HG03175 (cell line): ENCODE measurements at regions not wholly inside any gene's neighbourhood (a gene's known extent, or its start where the extent isn't known, plus 50 kb on each side); places are given as distances from the start of the nearest gene placed in this dataset.
"Not testable (repeated sequence)": the region's sequence is repeated elsewhere in the genome, so short reads cannot be mapped to it uniquely, and the experiment has no call there.

Experiments
- ATAC-seq: cut with Tn5 transposase; IDR thresholded peaks from one replicate; pipeline ENCODE4 v1.9.1; 2021; ENCODE audit warnings: mild to moderate bottlenecking, moderate library complexity; ENCODE audit not compliant: unreplicated experiment

DNA sequence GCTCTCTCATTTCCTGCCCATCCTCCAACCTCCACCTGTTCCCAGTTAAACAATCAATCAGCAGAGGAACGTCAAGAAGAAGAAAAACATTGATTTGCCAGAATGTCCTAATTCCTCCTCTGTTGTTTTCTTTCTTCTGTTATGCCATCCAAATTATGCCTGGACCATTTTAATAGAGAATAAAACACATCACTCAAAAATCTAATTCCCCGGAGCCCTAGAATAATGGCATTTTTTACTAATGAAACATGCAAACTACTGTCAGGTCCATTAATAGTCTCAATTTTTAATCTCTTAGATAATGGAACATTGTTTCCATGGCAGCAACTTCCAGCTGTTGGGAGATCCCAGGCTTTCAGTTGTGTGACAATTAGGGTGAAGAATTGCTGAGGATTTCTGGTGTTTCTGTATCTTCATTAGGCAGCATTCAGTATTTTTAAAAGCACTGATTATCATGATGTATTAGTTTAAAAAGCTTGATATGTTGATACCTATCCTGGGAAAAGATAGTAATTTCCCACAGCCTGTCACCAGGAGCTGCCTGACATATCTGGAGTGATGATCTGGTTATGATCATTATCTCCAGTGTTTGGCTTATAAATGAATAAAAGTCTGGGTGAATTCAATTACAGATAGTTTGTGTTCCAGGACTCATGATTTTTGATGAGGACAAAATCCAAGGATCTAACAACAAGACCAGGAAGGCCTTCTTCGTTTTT is 209.8 kb downstream of the TPBG start:
- ATAC-seq: no peak

DNA sequence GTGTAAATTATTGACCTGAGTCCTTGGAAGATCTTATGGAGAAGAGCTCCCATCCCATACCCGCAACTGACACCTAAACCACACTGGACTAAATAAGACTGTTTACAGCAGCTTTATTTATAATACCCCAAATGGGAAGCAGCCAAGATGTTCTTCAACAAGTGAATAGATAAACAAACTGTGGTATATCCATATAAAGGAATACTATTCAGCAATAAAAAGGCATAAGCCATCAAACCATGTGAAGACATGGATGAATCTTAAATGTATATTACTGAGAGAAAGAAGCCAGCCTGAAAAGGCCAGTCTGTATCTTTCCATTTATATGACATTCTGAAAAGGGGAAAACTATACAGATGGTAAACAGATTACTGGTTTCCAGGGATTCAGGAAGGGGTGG is 212.7 kb downstream of the TPBG start:
- no peak for ATAC-seq

DNA sequence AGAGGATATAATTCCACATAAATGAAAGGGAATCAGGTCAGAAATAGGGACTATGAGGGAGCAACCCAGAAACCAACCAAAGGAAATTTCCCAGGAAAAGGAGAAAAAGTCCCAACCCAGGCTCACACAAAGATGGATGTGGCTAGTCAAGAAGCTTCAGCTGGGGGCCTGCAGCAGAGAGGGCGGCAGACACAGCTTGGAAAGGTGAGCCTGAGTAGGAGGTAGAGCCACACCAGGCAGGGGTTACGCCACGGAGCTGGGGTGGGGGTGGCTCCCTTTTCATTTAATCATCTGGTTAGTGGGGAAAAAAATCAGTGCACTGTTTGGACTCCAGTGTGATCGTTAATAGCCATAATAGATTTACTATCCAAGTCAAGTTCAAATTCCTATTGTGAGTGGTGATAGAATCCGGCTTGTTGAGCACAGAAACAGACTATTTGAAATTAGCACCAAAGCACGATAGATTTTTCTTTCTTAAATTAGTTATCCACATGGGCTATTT is 220.6 kb downstream of the TPBG start:
- ATAC-seq: no peak

DNA sequence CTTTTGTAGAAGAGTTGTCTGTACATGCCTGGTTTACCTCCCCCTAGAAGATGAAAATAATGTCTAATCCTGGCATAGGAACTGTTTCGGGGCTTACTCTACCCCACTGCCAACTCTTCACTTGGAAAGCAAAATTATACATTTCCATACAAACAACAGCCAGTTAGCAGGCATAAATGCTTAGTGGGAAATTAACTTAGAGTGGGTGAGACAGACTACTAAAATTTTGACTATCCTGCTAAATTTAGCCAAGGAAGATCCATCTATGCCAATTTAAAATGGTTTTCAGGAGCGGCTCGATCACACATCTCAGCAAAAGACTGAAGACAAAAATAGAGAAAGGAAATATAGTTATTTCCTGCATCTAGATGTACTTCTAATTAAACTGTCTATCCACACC is 221.2 kb downstream of the TPBG start:
- no peak for ATAC-seq

DNA sequence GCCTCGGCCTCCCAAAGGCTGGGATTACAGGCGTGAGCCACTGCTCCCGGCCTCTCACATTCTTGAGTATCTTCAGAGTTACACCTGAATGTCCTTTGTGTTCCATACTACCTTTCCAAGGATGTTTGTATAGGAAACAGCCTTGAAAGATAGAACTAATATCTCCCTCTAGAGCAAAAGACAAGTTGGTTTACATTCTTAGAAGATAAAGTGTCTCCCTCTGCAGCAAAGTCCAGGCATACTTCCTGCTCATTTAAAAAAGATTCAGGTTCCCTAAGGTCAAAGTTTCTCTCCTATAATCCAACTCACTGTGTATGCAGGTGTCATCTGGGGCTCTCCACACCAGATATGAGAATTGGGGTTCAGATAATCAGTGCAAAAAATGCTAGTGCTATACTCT is 224.4 kb downstream of the TPBG start:
- no peak for ATAC-seq

DNA sequence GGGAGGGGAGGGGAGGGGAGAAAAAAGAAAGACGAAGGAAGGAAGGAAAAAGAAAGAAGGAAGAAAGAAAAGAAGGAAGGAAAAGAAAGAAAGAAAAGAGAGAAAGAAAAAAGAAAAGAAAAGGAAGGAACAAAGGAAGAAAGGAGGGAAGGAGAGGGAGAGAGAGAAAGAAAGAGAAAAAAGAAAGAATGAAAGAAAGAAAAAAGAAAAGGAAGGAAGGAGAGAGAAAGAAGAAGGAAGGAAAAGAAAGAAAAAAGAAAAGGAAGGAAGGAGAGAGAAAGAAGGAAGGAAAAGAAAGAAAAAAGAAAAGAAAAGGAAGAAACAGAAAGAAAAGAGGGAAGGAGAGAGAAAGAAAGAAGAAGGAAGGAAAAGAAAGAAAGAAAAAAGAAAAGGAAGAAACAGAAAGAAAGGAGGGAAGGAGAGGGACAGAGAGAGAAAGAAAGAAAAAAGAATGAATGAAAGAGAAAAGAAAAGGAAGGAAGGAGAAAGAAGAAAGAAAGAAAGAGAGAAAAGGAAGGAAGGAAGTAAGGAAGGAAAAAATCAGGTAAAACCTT is 225.3 kb downstream of the TPBG start:
- ATAC-seq: no peak

DNA sequence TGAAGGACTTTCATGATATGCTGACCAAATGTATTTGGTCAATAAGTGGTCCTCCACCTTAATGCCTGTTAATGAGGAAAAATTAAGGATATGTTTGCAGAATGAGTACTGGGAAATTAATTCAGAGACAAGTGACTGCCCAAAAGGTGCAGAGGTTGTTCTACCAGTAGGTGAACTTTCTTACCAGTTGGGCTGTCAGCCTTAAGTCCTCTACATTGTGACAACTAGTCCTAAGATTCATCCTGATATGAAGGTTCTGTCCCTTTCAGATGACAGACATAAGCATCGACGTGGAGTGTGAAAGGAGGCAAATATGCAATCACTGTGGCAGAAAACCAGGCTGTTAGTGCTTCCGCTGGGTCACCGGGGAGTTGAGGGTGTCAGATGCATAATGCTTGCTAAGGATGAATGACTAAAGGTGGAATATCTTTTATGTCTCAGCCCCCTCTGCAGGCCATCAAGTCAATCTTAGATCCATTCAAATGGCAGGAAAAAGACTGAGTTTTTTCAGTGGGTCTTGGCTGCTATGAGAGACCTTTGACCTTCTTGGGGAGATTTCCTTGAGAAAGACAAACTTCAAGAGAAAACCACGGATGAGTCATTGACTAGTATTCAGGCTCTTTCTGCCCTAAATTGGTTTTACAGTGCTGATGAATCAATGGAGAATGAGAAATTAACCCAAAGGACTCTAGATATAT is 226.0 kb downstream of the TPBG start:
- no peak for ATAC-seq

DNA sequence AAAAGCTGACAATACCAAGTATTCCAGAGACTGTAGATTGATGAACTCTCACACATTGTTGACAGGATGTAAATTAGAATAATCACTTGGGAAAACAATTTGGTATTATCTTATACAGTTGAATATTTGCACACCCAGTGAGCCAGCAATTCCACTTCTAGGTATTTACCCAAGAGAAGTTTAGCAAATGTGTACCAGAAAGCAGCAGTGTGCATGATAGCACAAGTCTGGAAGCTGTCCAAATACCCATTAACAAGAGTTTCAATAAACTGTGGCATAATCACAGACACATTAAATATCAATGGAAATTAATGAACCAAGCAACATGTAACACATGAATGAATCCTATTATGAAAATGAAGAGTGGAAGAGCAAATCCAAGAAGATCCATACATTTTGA is 233.6 kb downstream of the TPBG start:
- ATAC-seq: no peak

DNA sequence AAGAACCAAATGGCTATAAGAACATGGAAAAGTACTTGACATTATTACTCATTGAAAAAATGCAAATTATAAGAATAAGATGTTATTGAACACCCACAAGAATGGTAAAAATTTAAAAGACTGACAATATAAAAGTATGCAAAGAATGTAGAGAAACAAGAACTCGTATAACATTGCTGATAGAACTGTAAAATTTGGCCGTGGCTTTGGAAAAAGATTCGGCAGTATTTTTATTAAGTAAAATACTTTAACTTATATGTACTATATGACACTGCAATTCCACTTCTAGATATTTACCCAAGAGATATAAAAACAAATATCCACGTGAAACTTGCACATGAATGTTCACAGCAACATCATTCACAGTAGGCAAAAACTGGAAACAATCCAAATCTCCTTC is 239.2 kb downstream of the TPBG start:
- no peak for ATAC-seq

DNA sequence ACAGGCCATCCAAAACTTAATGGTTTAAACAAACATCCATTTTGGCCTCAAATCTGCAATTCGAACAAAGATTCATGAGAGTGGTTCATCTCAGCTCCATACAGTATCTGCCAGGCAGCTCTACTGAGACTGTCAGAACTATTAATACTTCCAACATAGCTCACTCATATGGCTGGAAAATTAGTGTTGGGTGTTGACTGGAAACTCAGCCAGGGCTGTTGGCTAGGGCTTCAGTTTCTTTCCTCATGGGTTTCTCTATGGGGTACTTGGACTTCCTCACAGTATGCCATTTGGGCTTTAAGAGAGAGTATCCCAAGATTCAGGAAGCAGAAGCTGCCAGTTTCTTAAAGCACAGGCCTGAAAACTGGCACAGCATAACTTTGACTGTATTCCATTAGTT is 240.3 kb downstream of the TPBG start:
- ATAC-seq: no peak

DNA sequence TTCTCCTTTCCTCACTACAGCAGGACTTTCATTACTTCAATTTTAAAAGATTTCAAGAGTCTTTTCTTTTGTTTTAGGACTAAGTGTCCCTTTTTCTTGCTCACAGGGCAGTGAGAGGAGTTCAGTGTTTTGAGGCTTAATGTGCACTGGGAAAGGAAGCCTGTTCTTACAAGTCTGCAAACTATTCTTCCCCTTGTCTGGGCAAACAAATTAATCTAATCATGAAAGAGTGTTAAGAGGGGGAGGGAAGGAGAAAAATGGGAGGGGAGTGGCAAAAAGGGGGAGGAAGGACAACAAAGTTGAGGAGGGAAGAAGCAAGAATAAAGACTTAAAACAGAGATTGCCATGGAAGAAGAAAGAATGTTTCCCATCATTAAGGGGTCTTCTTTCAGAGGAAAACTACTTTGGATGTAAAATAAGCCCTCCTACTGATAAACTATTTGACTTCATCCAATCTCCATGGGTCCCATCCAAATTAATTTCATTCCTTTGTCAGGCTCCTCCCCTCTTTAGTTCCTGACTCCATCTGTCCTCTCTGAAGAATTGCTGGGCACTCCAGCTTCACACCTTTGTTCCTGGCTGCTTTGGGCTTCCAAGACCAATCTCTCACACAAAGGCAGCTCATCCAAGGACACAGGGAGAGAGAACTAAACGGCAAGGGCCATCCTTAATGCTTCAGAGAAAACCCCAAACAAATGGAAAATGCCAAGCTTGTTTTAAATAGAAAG is 244.5 kb downstream of the TPBG start:
- ATAC-seq: no peak

DNA sequence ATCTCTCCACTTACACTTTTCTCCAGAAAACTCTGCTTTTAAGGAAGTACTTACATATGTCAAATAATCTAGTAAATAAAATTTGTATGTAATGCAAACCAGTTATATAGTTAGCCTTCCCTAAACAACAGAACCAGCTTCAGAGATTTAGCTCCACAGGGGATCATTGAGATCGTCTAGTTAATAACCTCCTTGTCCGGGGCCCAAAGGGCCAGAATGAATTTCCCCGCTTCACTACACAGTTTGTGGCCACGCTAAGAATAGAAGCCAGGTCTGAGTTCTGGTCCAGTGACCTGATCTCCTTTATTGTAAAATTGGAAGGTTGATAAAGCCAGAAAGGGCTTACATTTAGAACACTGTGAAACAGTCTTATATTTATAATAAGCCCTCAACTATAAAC is 245.2 kb downstream of the TPBG start:
- no peak for ATAC-seq

DNA sequence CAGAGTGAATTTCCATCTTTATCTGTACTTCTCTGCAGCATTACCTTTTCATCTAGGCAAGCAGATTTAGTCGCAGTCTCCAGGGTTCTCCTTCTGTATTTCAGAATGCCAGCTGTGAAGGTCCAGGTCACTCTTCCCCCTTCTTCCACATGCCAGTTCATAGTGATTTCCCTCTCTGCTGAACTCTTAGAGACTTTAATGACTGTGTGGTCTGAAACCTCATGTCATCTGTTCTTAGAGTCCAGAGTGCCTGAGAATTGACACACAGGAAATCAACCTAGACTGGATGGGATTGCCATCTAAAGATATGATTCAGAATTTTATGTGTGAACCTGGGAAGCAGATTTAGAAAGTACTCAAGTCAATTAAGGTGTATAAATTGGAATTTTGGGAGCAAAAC is 248.1 kb downstream of the TPBG start:
- ATAC-seq: no peak

DNA sequence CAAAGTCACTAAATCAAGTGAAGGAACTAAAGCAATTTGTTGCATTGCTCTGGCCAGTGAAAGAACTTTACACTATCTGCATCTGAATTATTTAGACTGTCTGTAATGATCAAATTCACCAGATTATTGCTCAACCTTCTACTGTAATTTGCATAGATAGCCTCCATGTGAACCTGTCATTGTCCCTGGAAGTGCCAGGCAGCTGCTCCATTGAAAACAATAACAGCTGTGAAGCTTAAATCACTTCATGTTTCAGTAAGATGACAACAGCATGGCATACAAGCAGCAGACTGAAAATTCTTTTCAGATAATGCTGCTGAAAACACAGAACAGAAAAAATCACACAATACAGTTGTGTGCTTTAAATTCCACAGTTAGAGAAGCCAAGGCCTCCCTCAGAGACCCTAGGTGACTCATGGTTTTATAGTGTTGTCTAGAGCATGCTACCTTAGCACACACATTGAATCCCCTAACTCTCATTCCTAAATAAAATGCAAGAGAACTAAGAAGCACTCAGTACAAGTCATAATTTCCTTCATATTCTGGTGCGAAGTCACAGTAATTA is 248.9 kb downstream of the TPBG start:
- no peak for ATAC-seq

DNA sequence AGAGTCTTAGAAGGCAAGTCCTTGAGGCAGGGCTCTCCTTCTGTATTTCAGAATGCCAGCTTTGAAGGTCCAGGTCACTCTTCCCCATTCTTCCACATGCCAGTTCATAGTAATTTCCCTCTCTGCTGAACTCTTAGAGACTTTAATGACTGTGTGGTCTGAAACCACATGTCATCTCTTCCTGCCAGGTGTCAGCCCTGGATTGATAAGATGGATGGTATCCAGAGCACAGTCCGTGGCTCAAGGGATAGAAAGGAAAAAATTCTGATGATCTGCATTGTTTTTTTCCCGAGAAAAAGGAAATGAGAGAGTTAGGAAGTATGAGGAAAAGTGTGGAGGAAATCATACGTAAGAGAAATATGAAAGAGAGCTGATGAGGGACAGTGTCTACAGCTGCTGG is 250.9 kb downstream of the TPBG start:
- ATAC-seq: no peak

DNA sequence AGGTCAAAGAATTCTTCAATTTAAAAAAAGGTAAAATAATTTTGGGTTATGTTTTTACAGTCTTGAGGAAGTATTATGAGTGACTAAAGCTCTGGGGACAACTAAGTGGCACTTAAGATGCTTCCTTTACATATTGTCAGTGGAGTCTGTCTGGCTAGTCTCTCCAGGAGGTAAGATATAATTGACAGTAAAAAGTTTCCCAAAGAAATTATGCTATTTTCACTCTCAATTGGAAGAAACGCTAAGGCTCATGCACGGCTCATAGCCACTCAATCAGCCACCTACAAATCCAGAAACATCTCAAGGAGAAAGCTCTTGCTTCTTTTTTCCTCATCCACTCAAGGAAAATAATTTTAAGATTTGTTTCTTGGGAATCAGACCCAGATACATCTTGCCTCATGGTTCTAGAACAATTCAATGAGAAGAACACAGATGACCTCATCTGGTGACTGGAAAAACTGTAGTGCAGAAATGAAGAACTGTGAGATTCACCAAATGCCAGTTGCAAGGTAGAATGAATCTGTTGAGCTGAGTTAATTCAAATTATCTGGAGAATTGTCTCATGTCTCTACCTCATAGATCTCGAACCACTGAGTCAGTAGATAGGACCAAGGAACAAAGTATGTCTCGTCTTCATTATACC is 252.9 kb downstream of the TPBG start:
- no peak for ATAC-seq

DNA sequence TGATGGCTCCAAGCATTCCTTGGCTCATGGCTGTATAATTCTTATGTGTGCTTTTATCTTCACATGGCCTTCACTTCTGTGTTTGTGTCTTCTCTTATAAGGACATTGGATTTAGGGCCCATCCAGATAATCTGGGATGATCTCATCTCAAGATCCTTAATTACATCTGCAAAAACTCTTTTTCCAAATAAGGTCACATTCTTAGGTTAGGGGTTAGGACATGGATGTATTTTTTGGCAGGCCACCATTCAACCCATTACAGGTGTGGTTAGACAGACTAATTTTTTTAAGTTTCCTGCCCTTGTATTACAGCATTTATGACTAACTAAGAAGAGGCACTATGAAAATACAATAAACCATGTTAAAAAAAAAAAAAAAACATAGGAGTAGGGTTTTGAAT is 254.0 kb downstream of the TPBG start:
- ATAC-seq: no peak

DNA sequence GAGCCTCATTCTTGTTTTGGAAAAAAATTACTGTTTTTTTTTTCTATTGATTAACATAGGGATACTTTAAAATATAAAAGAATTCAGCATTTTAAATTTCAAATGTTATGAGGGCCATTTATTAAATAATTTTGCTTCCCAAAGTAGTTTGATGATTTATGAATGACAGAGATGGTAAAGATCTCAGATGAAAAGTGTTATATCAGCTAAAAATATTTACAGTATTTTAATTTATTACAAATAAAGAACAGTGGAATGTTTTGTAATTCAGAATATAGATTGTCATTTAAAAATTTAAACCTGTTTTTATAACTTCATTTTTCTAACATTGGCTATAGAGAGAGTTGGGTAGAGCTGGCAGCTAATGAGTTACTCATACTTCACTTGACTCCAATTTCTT is 256.0 kb downstream of the TPBG start:
- no peak for ATAC-seq

DNA sequence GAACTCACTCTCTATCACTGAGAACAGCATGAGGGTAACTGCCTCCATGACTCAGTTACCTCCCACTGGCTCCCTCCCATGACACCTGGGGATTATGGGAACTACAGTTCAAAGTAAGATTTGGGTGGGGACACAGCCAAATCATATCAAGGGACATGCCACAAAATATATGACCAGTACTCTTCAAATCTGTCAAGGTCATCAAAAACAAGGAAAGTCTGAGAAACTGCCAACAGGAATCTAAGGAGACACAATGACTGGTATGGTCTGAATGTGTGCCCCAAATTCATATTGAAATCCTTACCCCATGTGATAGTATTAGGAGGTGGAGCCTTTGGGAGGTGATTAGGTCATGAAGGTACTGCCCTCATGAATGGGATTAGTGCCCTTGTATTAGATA is 258.8 kb downstream of the TPBG start:
- ATAC-seq: no peak

DNA sequence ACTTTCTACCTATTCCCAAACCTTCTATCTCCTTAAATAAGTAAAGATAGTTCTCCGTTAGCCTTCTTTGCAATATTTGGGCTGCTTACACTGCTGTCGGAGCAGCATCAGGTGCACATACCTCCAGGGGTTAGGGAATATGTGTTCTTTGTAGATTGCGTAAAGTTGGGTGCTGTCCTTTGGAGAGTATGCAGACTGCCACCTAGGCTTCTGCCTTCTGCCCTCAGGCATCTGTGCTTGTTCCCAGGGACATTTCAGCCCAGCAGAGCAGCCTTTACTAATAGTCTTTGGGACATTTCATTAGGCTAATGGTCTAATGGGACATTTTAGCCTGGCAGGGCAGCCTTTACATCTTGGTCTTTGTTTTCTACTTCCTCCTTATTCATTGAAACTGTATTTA is 260.6 kb downstream of the TPBG start:
- no peak for ATAC-seq

DNA sequence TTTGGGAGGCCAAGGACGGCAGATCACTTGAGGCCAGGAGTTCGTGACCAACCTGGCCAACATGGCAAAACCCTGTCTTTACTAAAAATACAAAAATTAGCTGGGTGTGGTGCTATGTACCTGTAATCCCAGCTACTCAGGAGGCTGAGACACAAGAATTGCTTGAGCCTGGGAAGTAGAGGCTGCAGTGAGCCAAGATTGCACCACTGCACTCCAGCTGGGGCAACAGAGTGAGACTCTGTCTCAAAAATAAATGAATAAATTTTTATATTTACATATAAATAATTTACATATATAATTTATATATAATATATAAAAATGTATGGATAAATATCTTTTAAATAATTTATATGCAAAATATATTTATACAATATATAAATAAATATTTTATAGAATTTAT is 263.3 kb downstream of the TPBG start:
- ATAC-seq: not testable (repeated sequence)
